GM12891 (cell line): ENCODE measurements at regions not wholly inside any gene's neighbourhood (a gene's known extent, or its start where the extent isn't known, plus 50 kb on each side); places are given as distances from the start of the nearest gene placed in this dataset.

Source experiments
- DNase-seq: peaks from one replicate; pipeline ENCODE4 v3.0.0; 2011; ENCODE audit warnings: low spot score; ENCODE audit not compliant: insufficient read length
- FAIRE-seq: peaks from 2 replicates; lab custom pipeline; 2011; peaks lifted over from hg19 to GRCh38; lab: Jason Lieb, UNC
- PAX5 ChIP-seq: IDR thresholded peaks from 2 replicates; pipeline ENCODE4 v1.6.1; 2011; ENCODE audit warnings: low read length, moderate library complexity, mild to moderate bottlenecking; ENCODE audit not compliant: insufficient read depth, severe bottlenecking
- POLR2A ChIP-seq: IDR thresholded peaks from 2 replicates; pipeline ENCODE4 v1.6.1; 2011; ENCODE audit warnings: low read depth, low read length, control low read depth
- POLR2AphosphoS5 ChIP-seq: IDR thresholded peaks from 2 replicates; pipeline ENCODE4 v1.6.1; 2011; ENCODE audit warnings: low read depth, low read length, control low read depth
- POU2F2 ChIP-seq: IDR thresholded peaks from 2 replicates; pipeline ENCODE4 v1.6.1; 2011; ENCODE audit warnings: low read depth, mild to moderate bottlenecking, control low read depth, low read length, moderate library complexity
- SPI1 ChIP-seq: IDR thresholded peaks from 2 replicates; pipeline ENCODE4 v1.6.1; 2011; ENCODE audit warnings: low read depth, low read length, control low read depth
- TAF1 ChIP-seq: IDR thresholded peaks from 2 replicates; pipeline ENCODE4 v1.6.1; 2011; ENCODE audit warnings: low read depth, low read length, control low read depth

- TF ChIP-seq POU2F2 (no peak), SPI1 (no peak), POLR2AphosphoS5 (no peak), POLR2A (no peak), PAX5 (no peak), TAF1 (no peak)
- no peak for DNase-seq
- FAIRE-seq = no peak
Measured at GRCh38 chr5:111952555-111952954, 195.6 kb upstream of the NREP start.

GRCh38 chr5:111950660-111951059, 193.7 kb upstream of the NREP start:
- TF ChIP-seq PAX5 (no peak), TAF1 (no peak), POU2F2 (no peak), POLR2A (no peak), SPI1 (no peak), POLR2AphosphoS5 (no peak)
- FAIRE-seq (no peak), DNase-seq (no peak)

GRCh38 chr5:111948092-111948841, 191.3 kb upstream of the NREP start:
- FAIRE-seq (no peak), DNase-seq (no peak)
- no peak for TF ChIP-seq POLR2A

- TF ChIP-seq POU2F2 (no peak), TAF1 (no peak), POLR2A (no peak), SPI1 (no peak), PAX5 (no peak), POLR2AphosphoS5 (no peak)
- DNase-seq = no peak
- no peak for FAIRE-seq
Measured at GRCh38 chr5:111946556-111946955, 189.6 kb upstream of the NREP start.

GRCh38 chr5:111945535-111945934, 188.5 kb upstream of the NREP start:
- TF ChIP-seq PAX5 (no peak), SPI1 (no peak), TAF1 (no peak), POU2F2 (no peak), POLR2A (no peak), POLR2AphosphoS5 (no peak)
- FAIRE-seq = no peak

GRCh38 chr5:111942661-111943401, 185.8 kb upstream of the NREP start:
- DNase-seq (no peak), FAIRE-seq (no peak)
- TF ChIP-seq POLR2A (no peak), PAX5 (no peak), POU2F2 (no peak), POLR2AphosphoS5 (no peak), TAF1 (no peak), SPI1 (no peak)

More at GRCh38 chr5:111945535-111945934, 188.5 kb upstream of the NREP start:
- DNase-seq = no peak

GRCh38 chr5:111942201-111942600, 185.2 kb upstream of the NREP start:
- TF ChIP-seq TAF1 (no peak), SPI1 (no peak), POLR2AphosphoS5 (no peak)
- FAIRE-seq = no peak
- DNase-seq = no peak

- FAIRE-seq = no peak
- DNase-seq = no peak
- TF ChIP-seq POU2F2 (no peak), TAF1 (no peak), SPI1 (no peak), POLR2A (no peak), POLR2AphosphoS5 (no peak), PAX5 (no peak)
Measured at GRCh38 chr5:111937094-111937493, 180.1 kb upstream of the NREP start.

GRCh38 chr5:111935835-111936234, 178.8 kb upstream of the NREP start:
- DNase-seq (no peak), FAIRE-seq (no peak)
- TF ChIP-seq SPI1 = no peak

- TF ChIP-seq POLR2A = no peak
- TF ChIP-seq PAX5 = no peak
- TF ChIP-seq SPI1 = no peak
- no peak for TF ChIP-seq TAF1
- no peak for TF ChIP-seq POU2F2
- no peak for TF ChIP-seq POLR2AphosphoS5
- FAIRE-seq = no peak
- no peak for DNase-seq
Measured at GRCh38 chr5:111935009-111935408, 178.0 kb upstream of the NREP start.

GRCh38 chr5:111934511-111934910, 177.5 kb upstream of the NREP start:
- no peak for FAIRE-seq
- TF ChIP-seq PAX5 = no peak
- no peak for TF ChIP-seq POLR2A
- no peak for TF ChIP-seq POU2F2
- no peak for TF ChIP-seq SPI1
- TF ChIP-seq POLR2AphosphoS5 = no peak
- no peak for TF ChIP-seq TAF1
- no peak for DNase-seq
